MCF 10A (cell line): ENCODE measurements at regions not wholly inside any gene's neighbourhood (a gene's known extent, or its start where the extent isn't known, plus 50 kb on each side); places are given as distances from the start of the nearest gene placed in this dataset.

Experiments used
- BruUV-seq: library from RNA; stranded (reverse); fragments of 400-500 nt; replicated peaks from 2 replicates; lab custom pipeline; 2021; lab: Mats Ljungman, UMichigan
- CTCF ChIA-PET: fragments of 300-600 bp; sonication (Branson Sonifier 250); formaldehyde crosslinking; extraction: SDS; loops from one replicate; lab custom pipeline; 2021; ENCODE audit warnings: antibody characterized with exemption, inconsistent platforms; lab: Yijun Ruan, JAX
- POLR2A ChIA-PET: fragments of 300-600, 350-650 bp; sonication (Branson Sonifier 250); formaldehyde crosslinking; extraction: SDS; loops from one replicate; lab custom pipeline; 2020; ENCODE audit warnings: antibody characterized with exemption, inconsistent platforms; lab: Yijun Ruan, JAX
- DNase-seq: peaks from one replicate; pipeline ENCODE4 v3.0.0-alpha.2; 2018; ENCODE audit not compliant: unreplicated experiment
- H3K27ac Mint-ChIP-seq: one replicate; pipeline ENCODE4 v1.8.0; 2022; ENCODE audit warnings: mild to moderate bottlenecking, low read depth, mixed read lengths; ENCODE audit not compliant: unreplicated experiment
- H3K27me3 Mint-ChIP-seq: one replicate; pipeline ENCODE4 v1.8.0; 2022; ENCODE audit warnings: mixed read lengths; ENCODE audit not compliant: insufficient read depth, unreplicated experiment
- H3K36me3 Mint-ChIP-seq: one replicate; pipeline ENCODE4 v1.8.0; 2022; ENCODE audit warnings: mild to moderate bottlenecking, moderate library complexity, mixed read lengths; ENCODE audit not compliant: insufficient read depth, unreplicated experiment
- H3K4me1 Mint-ChIP-seq: one replicate; pipeline ENCODE4 v1.8.0; 2022; ENCODE audit warnings: mixed read lengths; ENCODE audit not compliant: insufficient read depth, unreplicated experiment
- H3K4me3 Mint-ChIP-seq: one replicate; pipeline ENCODE4 v1.8.0; 2022; ENCODE audit warnings: mild to moderate bottlenecking, moderate library complexity, mixed read lengths; ENCODE audit not compliant: unreplicated experiment
- H3K9me3 Mint-ChIP-seq: one replicate; pipeline ENCODE4 v1.8.0; 2022; ENCODE audit warnings: mixed read lengths; ENCODE audit not compliant: unreplicated experiment
- intact Hi-C: fragments of 100-400 bp; cut with micrococcal nuclease; formaldehyde crosslinking; loops from 2 replicates; pipeline ENCODE4 v1.14.1; 2022
- TF ChIP-seq, protein P1 (sequence below): fragments of 200-600 bp; IDR thresholded peaks from one replicate; pipeline ENCODE4 v1.8.0; 2022; ENCODE audit warnings: antibody characterized with exemption, mild to moderate bottlenecking; ENCODE audit not compliant: unreplicated experiment

DNA sequence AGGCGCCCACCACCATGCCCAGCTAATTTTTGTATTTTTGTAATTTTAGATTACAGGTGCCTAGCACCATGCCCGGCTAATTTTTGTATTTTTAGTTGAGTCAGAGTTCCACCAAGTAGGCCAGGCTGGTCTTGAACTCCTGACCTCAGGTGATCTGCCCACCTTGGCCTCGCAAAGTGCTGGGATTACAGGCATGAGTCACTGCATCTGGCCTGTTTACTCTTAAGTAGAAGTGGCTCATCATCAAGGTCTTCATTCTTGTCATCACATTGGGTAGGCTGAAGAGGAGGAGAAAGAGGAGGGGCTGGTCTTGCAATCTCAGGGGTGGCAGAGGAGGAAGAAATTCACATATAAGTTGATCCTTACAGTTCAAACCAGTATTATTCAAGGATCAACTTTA lies 152.4 kb upstream of the ATP2B1 start:
- H3K4me3 Mint-ChIP-seq = no peak overlapping the region
- no peaks in the 10 kb centered on the region for H3K27me3 Mint-ChIP-seq
- ChIA-PET CTCF (no interaction called here), POLR2A (no interaction called here)
- BruUV-seq = no TSS peak
- no peak overlapping the region for H3K27ac Mint-ChIP-seq
- peaks cover 6% of the 10 kb centered on the region for H3K9me3 Mint-ChIP-seq
- peaks cover 5% of the 10 kb centered on the region for H3K36me3 Mint-ChIP-seq
- DNase-seq = peak; percentile 25
- no peaks in the 10 kb centered on the region for H3K4me1 Mint-ChIP-seq
- intact Hi-C loops = no loop called here
- TF ChIP-seq, protein P1, sequence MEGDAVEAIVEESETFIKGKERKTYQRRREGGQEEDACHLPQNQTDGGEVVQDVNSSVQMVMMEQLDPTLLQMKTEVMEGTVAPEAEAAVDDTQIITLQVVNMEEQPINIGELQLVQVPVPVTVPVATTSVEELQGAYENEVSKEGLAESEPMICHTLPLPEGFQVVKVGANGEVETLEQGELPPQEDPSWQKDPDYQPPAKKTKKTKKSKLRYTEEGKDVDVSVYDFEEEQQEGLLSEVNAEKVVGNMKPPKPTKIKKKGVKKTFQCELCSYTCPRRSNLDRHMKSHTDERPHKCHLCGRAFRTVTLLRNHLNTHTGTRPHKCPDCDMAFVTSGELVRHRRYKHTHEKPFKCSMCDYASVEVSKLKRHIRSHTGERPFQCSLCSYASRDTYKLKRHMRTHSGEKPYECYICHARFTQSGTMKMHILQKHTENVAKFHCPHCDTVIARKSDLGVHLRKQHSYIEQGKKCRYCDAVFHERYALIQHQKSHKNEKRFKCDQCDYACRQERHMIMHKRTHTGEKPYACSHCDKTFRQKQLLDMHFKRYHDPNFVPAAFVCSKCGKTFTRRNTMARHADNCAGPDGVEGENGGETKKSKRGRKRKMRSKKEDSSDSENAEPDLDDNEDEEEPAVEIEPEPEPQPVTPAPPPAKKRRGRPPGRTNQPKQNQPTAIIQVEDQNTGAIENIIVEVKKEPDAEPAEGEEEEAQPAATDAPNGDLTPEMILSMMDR = no peak

- no peak overlapping the region for H3K4me3 Mint-ChIP-seq
- no TSS peak for BruUV-seq
- CTCF ChIA-PET = interaction anchor here (0.6 to 0.7 kb wide), 2 partner anchors 317 to 1121 kb away, joined by 3 to 4 read pairs; no protein-coding TSS in a partner anchor
- H3K9me3 Mint-ChIP-seq = no peaks in the 10 kb centered on the region
- TF ChIP-seq, protein P1 = no peak
- DNase-seq = no peak
- intact Hi-C loops = no loop called here
- peaks cover 5% of the 10 kb centered on the region for H3K36me3 Mint-ChIP-seq
- peak overlapping the region; percentile 17 for H3K27ac Mint-ChIP-seq
- POLR2A ChIA-PET = no interaction called here
- no peaks in the 10 kb centered on the region for H3K27me3 Mint-ChIP-seq
- no peaks in the 10 kb centered on the region for H3K4me1 Mint-ChIP-seq
Observed at GRCh38 chr12:89859508-89860220, 151.0 kb upstream of the ATP2B1 start.

GRCh38 chr12:89858718-89859117 lies 150.1 kb upstream of the ATP2B1 start:
- POLR2A ChIA-PET = no interaction called here
- Mint-ChIP-seq H3K36me3 (peaks cover 5% of the 10 kb centered on the region), H3K27ac (no peak overlapping the region), H3K27me3 (no peaks in the 10 kb centered on the region), H3K4me3 (no peak overlapping the region), H3K9me3 (no peaks in the 10 kb centered on the region), H3K4me1 (no peaks in the 10 kb centered on the region)
- CTCF ChIA-PET = no interaction called here
- intact Hi-C loops = no loop called here
- TF ChIP-seq, protein P1 = no peak
- BruUV-seq = no TSS peak
- no peak for DNase-seq

- no peaks in the 10 kb centered on the region for H3K27me3 Mint-ChIP-seq
- TF ChIP-seq, protein P1 = no peak
- H3K36me3 Mint-ChIP-seq = peaks cover 5% of the 10 kb centered on the region
- POLR2A ChIA-PET = no interaction called here
- H3K9me3 Mint-ChIP-seq = no peaks in the 10 kb centered on the region
- CTCF ChIA-PET = no interaction called here
- no peak overlapping the region for H3K27ac Mint-ChIP-seq
- BruUV-seq = no TSS peak
- intact Hi-C loops = no loop called here
- no peak overlapping the region for H3K4me3 Mint-ChIP-seq
- H3K4me1 Mint-ChIP-seq = no peaks in the 10 kb centered on the region
- no peak for DNase-seq
Observed at GRCh38 chr12:89857652-89858274, 149.1 kb upstream of the ATP2B1 start.
